Neural progenitor cell (in vitro differentiated cells): ENCODE measurements at regions not wholly inside any gene's neighbourhood (a gene's known extent, or its start where the extent isn't known, plus 50 kb on each side); places are given as distances from the start of the nearest gene placed in this dataset.
"Not testable (repeated sequence)": the region's sequence is repeated elsewhere in the genome, so short reads cannot be mapped to it uniquely, and the experiment has no call there.

Experiments
- CTCF ChIP-seq: fragments of 200-600 bp; sonication (generic); IDR thresholded peaks from 2 replicates; pipeline ENCODE4 v1.5.1; 2017; ENCODE audit warnings: antibody characterized with exemption, mild to moderate bottlenecking
- EZH2 ChIP-seq: fragments of 200-600 bp; sonication (generic); IDR thresholded peaks from 2 replicates; pipeline ENCODE4 v1.6.1; 2017; ENCODE audit warnings: antibody characterized with exemption, mild to moderate bottlenecking, moderate library complexity
- EZH2phosphoT487 ChIP-seq: fragments of 200-600 bp; sonication (generic); IDR thresholded peaks from 2 replicates; pipeline ENCODE4 v1.6.1; 2017; ENCODE audit warnings: antibody characterized with exemption

GRCh38 chr14:43547596-43547995 is 959.5 kb downstream of the FSCB start:
- not testable (repeated sequence) for TF ChIP-seq CTCF, EZH2phosphoT487, EZH2
